Lower leg skin (tissue), 4 donors: ENCODE measurements at regions not wholly inside any gene's neighbourhood (a gene's known extent, or its start where the extent isn't known, plus 50 kb on each side); places are given as distances from the start of the nearest gene placed in this dataset.

Source experiments
- DNase-seq, 2 donors: peaks; one replicate each; pipeline ENCODE4 v3.0.0-alpha.2; 2019; ENCODE audit warnings: low spot score in 2 of 2
- H3K4me3 ChIP-seq: fragments of 200-600 bp; sonication (generic); 2 replicates; pipeline ENCODE4 v1.5.1; 2017; ENCODE audit warnings: mild to moderate bottlenecking, low read depth; ENCODE audit not compliant: poor library complexity, severe bottlenecking
- CTCF ChIP-seq, 3 donors: fragments of 450-650 bp; IDR thresholded peaks; one replicate each; pipeline ENCODE4 v1.5.1; 2016; ENCODE audit warnings: antibody characterized with exemption in 3 of 3, mild to moderate bottlenecking in 3 of 3, moderate library complexity in 2 of 3
- POLR2A ChIP-seq, 2 donors: fragments of 450-650 bp; IDR thresholded peaks; one replicate each; pipeline ENCODE4 v1.6.1; 2016 to 2017; ENCODE audit warnings: antibody characterized with exemption in 2 of 2, mild to moderate bottlenecking in 1 of 2, moderate library complexity in 1 of 2
- WGBS, 2 donors: methylation state at CpG; one replicate each; pipeline ENCODE4 v1.1.5; 2018; 5-methylcytosine and 5-hydroxymethylcytosine counted together
- intact Hi-C: fragments of 100-400 bp; cut with DNase I; formaldehyde crosslinking; loops from one replicate; pipeline ENCODE4 v1.15.0; 2023; ENCODE audit warnings: low total_unique reads

- DNase-seq: no peak
- 82% methylated on average over 12 of the region's 12 CpGs; no CpG with 5 or more reads in 1 of the 2 donors for WGBS, 2 donors
- intact Hi-C loops: no loop called here
- TF ChIP-seq POLR2A (IDR thresholded peaks at IDR 0.05) (no peak), CTCF (IDR thresholded peaks at IDR 0.05) (no peak)
- H3K4me3 ChIP-seq: no peak overlapping the region
These were observed 268.9 kb upstream of the HSFY2 start for GRCh38 chrY:19042306-19042958.

GRCh38 chrY:19026631-19027030 lies 253.1 kb upstream of the HSFY2 start:
- intact Hi-C loops: no loop called here
- TF ChIP-seq CTCF (IDR thresholded peaks at IDR 0.05) (no peak), POLR2A (IDR thresholded peaks at IDR 0.05) (no peak)
- H3K4me3 ChIP-seq: no peak overlapping the region
- no peak for DNase-seq
- WGBS, 2 donors: 99% methylated on average over 3 of the region's 3 CpGs; no CpG with 5 or more reads in 1 of the 2 donors

- no peak overlapping the region for H3K4me3 ChIP-seq
- DNase-seq: no peak
- TF ChIP-seq CTCF (IDR thresholded peaks at IDR 0.05): no peak
- TF ChIP-seq POLR2A (IDR thresholded peaks at IDR 0.05): no peak
- intact Hi-C loops: no loop called here
- WGBS, 2 donors: 75% methylated on average over 2 of the region's 2 CpGs; no CpG with 5 or more reads in 1 of the 2 donors
These were observed 250.4 kb upstream of the HSFY2 start for GRCh38 chrY:19023934-19024333.

- H3K4me3 ChIP-seq: no peak overlapping the region
- intact Hi-C loops: no loop called here
- TF ChIP-seq POLR2A (IDR thresholded peaks at IDR 0.05): no peak
- TF ChIP-seq CTCF (IDR thresholded peaks at IDR 0.05): no peak
- WGBS, 2 donors: 95% methylated on average over 4 of the region's 4 CpGs; no CpG with 5 or more reads in 1 of the 2 donors
- no peak for DNase-seq
These were observed 246.7 kb upstream of the HSFY2 start for GRCh38 chrY:19020193-19020592.

GRCh38 chrY:19016990-19017389 lies 243.5 kb upstream of the HSFY2 start:
- TF ChIP-seq POLR2A (IDR thresholded peaks at IDR 0.05) (no peak), CTCF (IDR thresholded peaks at IDR 0.05) (no peak)
- intact Hi-C loops: no loop called here
- H3K4me3 ChIP-seq: no peak overlapping the region
- DNase-seq: no peak
- 78% methylated on average over 5 of the region's 5 CpGs; no CpG with 5 or more reads in 1 of the 2 donors for WGBS, 2 donors

- no peak overlapping the region for H3K4me3 ChIP-seq
- no peak for TF ChIP-seq POLR2A (IDR thresholded peaks at IDR 0.05)
- no peak for TF ChIP-seq CTCF (IDR thresholded peaks at IDR 0.05)
- intact Hi-C loops: no loop called here
- WGBS, 2 donors: 100% methylated on average over 2 of the region's 2 CpGs; no CpG with 5 or more reads in 1 of the 2 donors
- DNase-seq: no peak
These were observed 242.3 kb upstream of the HSFY2 start for GRCh38 chrY:19015854-19016253.
